SW480 (cell line): ENCODE measurements at regions not wholly inside any gene's neighbourhood (a gene's known extent, or its start where the extent isn't known, plus 50 kb on each side); places are given as distances from the start of the nearest gene placed in this dataset.

Experiments used
- DNase-seq: peaks from one replicate; pipeline ENCODE4 v3.0.0-alpha.2; 2016; ENCODE audit warnings: low spot score

DNA sequence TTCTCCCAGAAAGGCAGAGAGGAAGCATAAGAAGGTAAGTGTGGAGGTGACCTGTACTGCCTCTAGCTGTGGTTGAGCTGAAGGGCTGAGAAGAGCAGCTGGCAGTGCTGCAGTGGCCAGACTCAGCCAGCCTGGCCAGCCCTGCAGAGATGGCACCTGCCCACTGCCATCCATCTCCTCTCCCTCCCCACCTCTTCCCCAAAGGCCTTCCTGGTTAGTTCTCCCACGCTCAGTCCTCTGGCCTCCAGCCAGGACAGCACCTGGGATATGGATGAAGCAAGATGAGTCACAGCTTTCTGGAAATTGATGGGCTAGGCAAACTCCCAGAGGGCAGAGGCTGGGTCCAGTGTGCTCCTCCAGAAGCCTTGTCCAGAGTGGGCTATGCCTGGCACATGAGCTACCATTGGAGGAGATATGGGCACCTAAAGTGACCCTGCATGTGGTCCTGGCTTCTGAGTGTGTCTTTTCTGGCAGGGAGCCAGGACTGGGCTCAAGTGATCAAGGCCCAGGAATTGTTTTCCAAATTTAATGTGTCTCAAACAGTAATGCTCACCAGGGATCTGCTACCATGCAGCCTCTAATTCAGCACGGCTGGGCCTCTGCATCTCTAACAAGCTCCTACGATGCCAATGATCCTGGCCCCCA is 81.0 kb upstream of the CACUL1 start:
- peak; percentile 92 for DNase-seq

DNA sequence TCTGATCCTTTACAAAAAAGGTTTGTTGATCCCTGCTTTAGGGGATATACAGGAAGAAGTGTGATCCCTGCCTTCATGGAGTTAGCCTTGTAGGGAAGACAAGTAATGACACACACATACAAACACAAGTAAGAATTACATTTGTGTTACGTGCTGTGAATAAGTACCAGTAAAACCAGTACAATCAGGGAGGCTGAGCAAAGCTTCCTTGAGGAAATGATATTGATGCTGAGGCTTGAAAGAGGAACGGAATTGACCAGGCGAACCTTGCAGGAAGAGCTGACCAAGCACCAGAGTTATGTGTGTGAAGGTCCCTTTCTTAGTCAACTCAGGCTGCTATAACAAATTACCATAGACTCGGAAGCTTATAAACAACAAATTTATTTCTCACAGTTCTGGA is 83.6 kb upstream of the CACUL1 start:
- no peak for DNase-seq

DNA sequence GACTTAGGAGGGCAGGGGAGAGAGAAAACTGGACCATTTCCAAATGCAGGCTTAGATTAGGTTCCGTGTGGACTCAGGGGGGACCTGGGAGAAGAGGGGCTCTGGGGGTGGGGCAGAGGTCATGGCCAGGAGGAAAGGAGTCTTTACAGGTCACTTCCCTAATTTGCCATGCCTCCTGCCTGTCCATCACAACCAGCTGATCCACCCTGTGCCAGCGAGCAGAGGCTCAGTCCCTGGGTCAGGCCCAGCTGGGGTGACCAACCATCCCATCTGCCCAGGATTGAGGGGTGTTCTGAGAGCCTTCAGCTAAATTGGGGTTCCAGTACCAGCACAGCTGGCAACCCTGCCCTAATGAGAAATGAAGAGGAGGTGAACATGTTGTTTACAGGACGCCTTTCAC is 84.6 kb upstream of the CACUL1 start:
- DNase-seq, result no peak

- peak; percentile 80 for DNase-seq
These were observed 85.5 kb upstream of the CACUL1 start for GRCh38 chr10:118840071-118840775.

- no peak for DNase-seq
These were observed 86.2 kb upstream of the CACUL1 start for GRCh38 chr10:118840776-118841468.

- DNase-seq, result no peak
These were observed 87.3 kb upstream of the CACUL1 start for GRCh38 chr10:118841881-118842605.

- no peak for DNase-seq
These were observed 88.3 kb upstream of the CACUL1 start for GRCh38 chr10:118842843-118843624.

GRCh38 chr10:118843647-118844265 is 89.0 kb upstream of the CACUL1 start:
- no peak for DNase-seq

GRCh38 chr10:118844731-118845521 is 90.2 kb upstream of the CACUL1 start:
- DNase-seq, result peak; percentile 87

DNA sequence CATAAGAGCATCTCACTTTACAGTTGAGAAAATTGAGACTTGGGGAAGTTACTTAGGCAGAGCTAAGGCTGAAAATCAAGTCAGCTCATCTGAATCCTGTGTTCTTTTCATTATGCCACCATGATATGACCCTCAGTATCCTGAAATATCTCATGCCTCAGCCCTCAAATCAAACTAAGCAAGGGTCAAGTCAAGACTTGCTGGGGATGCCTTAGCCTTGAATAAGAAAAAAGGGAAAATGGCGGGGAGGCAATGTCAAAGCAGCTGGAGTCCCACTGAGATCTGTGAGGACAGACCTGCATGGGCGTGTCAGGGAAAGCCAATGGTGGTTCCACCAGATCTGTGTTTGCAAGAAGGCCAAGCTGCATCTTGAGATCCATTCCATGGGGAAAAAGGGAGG is 91.0 kb upstream of the CACUL1 start:
- no peak for DNase-seq

- peak; percentile 41 for DNase-seq
These were observed 95.8 kb upstream of the CACUL1 start for GRCh38 chr10:118850418-118851061.

DNA sequence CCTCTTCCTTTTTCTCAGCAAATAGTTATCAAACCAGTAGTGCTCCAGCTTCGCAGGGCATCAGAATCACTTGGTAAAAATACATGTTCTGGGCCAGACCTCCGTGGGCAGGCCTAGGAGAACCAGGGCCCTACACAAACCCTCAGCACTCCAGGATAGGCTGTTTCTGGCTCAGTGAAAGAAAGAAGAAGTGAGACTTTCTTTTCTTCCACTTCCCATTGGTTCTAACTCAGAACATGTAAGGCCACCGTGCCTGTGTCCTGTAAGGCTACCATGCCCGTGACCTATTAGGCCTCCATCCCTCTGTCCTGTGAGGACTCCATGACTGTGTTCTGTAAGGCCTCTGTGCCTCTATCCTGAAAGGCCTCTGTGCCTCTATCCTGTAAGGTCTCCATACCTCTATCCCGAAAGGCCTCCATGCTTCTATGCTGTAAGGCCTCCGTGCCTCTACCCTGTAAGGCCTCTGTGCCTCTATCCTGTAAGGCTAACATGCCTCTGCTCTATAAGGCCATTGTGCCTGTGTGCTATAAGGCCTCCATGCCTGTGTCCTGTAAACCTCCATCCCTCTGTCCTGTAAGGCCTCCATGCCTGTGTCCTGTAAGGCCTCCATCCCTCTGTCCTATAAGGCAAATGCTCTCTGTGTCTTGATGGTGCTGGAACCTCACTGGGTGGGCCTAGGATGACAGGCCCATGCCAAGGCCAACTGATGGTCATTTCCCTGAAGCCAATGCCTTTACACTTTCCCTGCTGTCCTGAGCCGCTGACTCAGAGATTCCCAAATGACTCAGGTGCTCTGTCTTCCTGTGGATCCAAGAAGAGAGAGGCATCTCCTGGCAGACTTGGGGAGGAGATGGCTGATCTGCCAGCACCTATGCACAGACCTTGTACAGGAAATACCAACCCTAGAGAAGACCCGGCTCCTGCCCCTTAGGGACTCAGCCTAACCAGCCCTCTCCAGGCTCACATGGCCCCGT is 96.6 kb upstream of the CACUL1 start:
- no peak for DNase-seq

- DNase-seq, result no peak
These were observed 99.1 kb upstream of the CACUL1 start for GRCh38 chr10:118853916-118854315.

DNA sequence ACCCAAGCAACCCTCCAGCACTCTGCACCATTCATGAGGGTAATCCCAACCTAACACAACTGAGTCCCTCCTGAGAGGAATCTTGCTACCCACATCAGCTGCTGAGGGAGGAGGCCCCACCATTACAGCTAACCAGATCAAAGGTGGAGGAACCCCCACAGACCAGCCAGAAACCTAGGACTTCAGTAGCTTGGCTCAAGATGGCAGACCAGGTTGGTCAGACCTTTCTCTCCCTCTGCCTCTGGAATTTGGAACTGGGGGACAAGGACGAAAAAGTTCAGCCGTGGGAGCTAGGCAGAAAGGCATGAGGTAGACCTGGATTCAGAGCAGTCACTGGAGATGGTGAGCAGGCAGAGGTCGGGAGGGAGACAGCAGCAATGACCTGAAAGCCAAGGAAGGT is 101.3 kb upstream of the CACUL1 start:
- no peak for DNase-seq

GRCh38 chr10:118865998-118866693 is 111.4 kb upstream of the CACUL1 start:
- no peak for DNase-seq

- no peak for DNase-seq
These were observed 113.0 kb upstream of the CACUL1 start for GRCh38 chr10:118867768-118868167.

DNA sequence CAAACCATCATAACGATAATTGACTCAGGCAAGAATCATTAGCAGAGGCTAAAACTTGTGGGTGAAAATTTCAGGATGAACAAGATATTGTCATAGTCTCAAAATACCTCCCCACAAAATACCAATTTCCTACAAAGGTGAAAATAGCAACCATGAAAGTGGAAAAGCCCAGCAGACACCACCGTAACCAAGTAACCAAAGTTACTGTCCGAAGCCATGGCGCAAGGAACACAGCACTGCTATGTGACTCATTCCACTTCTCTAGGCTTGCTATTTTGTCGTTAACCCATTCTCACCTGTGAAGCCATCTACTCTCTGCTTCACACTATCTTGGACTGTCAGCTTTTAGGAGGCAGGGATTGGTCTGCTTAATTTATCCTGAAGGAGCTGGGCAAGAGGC is 113.8 kb upstream of the CACUL1 start:
- DNase-seq, result no peak
